Neural progenitor cell (in vitro differentiated cells): ENCODE measurements at regions not wholly inside any gene's neighbourhood (a gene's known extent, or its start where the extent isn't known, plus 50 kb on each side); places are given as distances from the start of the nearest gene placed in this dataset.

ENCODE experiments used
- DNase-seq: peaks from one replicate; pipeline ENCODE4 v3.0.0-alpha.2; 2016; ENCODE audit warnings: low spot score
- H2AFZ ChIP-seq: fragments of 200-600 bp; sonication (generic); replicated peaks from 2 replicates; pipeline ENCODE4 v1.6.1; 2016; ENCODE audit warnings: antibody characterized with exemption
- H3F3A ChIP-seq: fragments of 200-600 bp; sonication (generic); 2 replicates; pipeline ENCODE4 v1.6.1; 2016; ENCODE audit warnings: antibody characterized with exemption, low read depth
- H3K27ac ChIP-seq: fragments of 200-600 bp; sonication (generic); 2 replicates; pipeline ENCODE4 v1.5.1; 2016; ENCODE audit warnings: mild to moderate bottlenecking
- H3K27me3 ChIP-seq: fragments of 200-600 bp; sonication (generic); 2 replicates; pipeline ENCODE4 v1.6.1; 2016; ENCODE audit warnings: mild to moderate bottlenecking, moderate library complexity
- H3K36me3 ChIP-seq: fragments of 200-600 bp; sonication (generic); 2 replicates; pipeline ENCODE4 v1.5.1; 2016
- H3K4me1 ChIP-seq: fragments of 200-600 bp; sonication (generic); 2 replicates; pipeline ENCODE4 v1.6.1; 2016; ENCODE audit warnings: mixed run types
- H3K4me2 ChIP-seq: fragments of 200-600 bp; sonication (generic); 2 replicates; pipeline ENCODE4 v1.6.1; 2016
- H3K4me3 ChIP-seq: fragments of 200-600 bp; sonication (generic); 2 replicates; pipeline ENCODE4 v1.5.1; 2016
- H3K79me2 ChIP-seq: fragments of 200-600 bp; sonication (generic); 2 replicates; pipeline ENCODE4 v1.6.1; 2016; ENCODE audit warnings: low read depth
- H3K9ac ChIP-seq: fragments of 200-600 bp; sonication (generic); 2 replicates; pipeline ENCODE4 v1.6.1; 2016
- H3K9me3 ChIP-seq: fragments of 200-600 bp; sonication (generic); 2 replicates; pipeline ENCODE4 v1.5.1; 2016; ENCODE audit warnings: low read depth
- H4K20me1 ChIP-seq: fragments of 200-600 bp; sonication (generic); 2 replicates; pipeline ENCODE4 v1.6.1; 2016; ENCODE audit warnings: low read depth
- H3K27ac Mint-ChIP-seq: 3 replicates; pipeline ENCODE4 v1.8.0; 2021; ENCODE audit warnings: mixed read lengths
- H3K27me3 Mint-ChIP-seq: 2 replicates; pipeline ENCODE4 v1.8.0; 2022; ENCODE audit warnings: low read depth, mild to moderate bottlenecking, inconsistent platforms, moderate library complexity, mixed read lengths; ENCODE audit not compliant: insufficient read depth
- H3K36me3 Mint-ChIP-seq: 3 replicates; pipeline ENCODE4 v1.8.0; 2021; ENCODE audit warnings: mixed read lengths
- H3K4me1 Mint-ChIP-seq: 3 replicates; pipeline ENCODE4 v1.8.0; 2021; ENCODE audit warnings: mixed read lengths
- H3K4me3 Mint-ChIP-seq: 3 replicates; pipeline ENCODE4 v1.8.0; 2021; ENCODE audit warnings: mild to moderate bottlenecking, moderate library complexity, mixed read lengths
- H3K9me3 Mint-ChIP-seq: 3 replicates; pipeline ENCODE4 v1.8.0; 2020; ENCODE audit warnings: mixed read lengths
- CTCF ChIP-seq: fragments of 200-600 bp; sonication (generic); IDR thresholded peaks from 2 replicates; pipeline ENCODE4 v1.5.1; 2017; ENCODE audit warnings: antibody characterized with exemption, mild to moderate bottlenecking
- EZH2 ChIP-seq: fragments of 200-600 bp; sonication (generic); IDR thresholded peaks from 2 replicates; pipeline ENCODE4 v1.6.1; 2017; ENCODE audit warnings: antibody characterized with exemption, mild to moderate bottlenecking, moderate library complexity
- EZH2phosphoT487 ChIP-seq: fragments of 200-600 bp; sonication (generic); IDR thresholded peaks from 2 replicates; pipeline ENCODE4 v1.6.1; 2017; ENCODE audit warnings: antibody characterized with exemption

GRCh38 chr3:34106879-34107278 is 308.4 kb downstream of the PDCD6IP start:
- no peak for TF ChIP-seq EZH2
- TF ChIP-seq CTCF = peak; percentile 74
- Histone ChIP-seq H3F3A (no peaks in the 10 kb centered on the region), H3K4me3 (no peak overlapping the region), H3K36me3 (no peaks in the 10 kb centered on the region), H3K27me3 (no peaks in the 10 kb centered on the region), H3K9ac (no peak overlapping the region), H3K4me2 (no peak overlapping the region), H4K20me1 (no peaks in the 10 kb centered on the region), H3K9me3 (no peaks in the 10 kb centered on the region), H3K4me1 (no peaks in the 10 kb centered on the region), H3K79me2 (no peaks in the 10 kb centered on the region), H2AFZ (no peak overlapping the region), H3K27ac (no peak overlapping the region)
- H3K4me3 Mint-ChIP-seq = no peak overlapping the region
- H3K9me3 Mint-ChIP-seq = no peaks in the 10 kb centered on the region
- H3K4me1 Mint-ChIP-seq = no peaks in the 10 kb centered on the region
- H3K27ac Mint-ChIP-seq = no peak overlapping the region
- DNase-seq = peak; percentile 70
- H3K36me3 Mint-ChIP-seq = no peaks in the 10 kb centered on the region
- no peaks in the 10 kb centered on the region for H3K27me3 Mint-ChIP-seq

- TF ChIP-seq EZH2phosphoT487 (no peak), CTCF (no peak), EZH2 (no peak)
- DNase-seq = no peak
- H3K4me1 ChIP-seq = no peaks in the 10 kb centered on the region
- Mint-ChIP-seq H3K36me3 (no peaks in the 10 kb centered on the region), H3K27me3 (no peaks in the 10 kb centered on the region), H3K9me3 (no peaks in the 10 kb centered on the region), H3K4me1 (no peaks in the 10 kb centered on the region), H3K27ac (no peak overlapping the region), H3K4me3 (no peak overlapping the region)
- H3K27ac ChIP-seq = no peak overlapping the region
- no peaks in the 10 kb centered on the region for H3K79me2 ChIP-seq
- H3K9ac ChIP-seq = no peak overlapping the region
- no peaks in the 10 kb centered on the region for H3K9me3 ChIP-seq
- H3F3A ChIP-seq = no peaks in the 10 kb centered on the region
- H3K4me3 ChIP-seq = no peak overlapping the region
- H3K36me3 ChIP-seq = no peaks in the 10 kb centered on the region
- H3K27me3 ChIP-seq = no peaks in the 10 kb centered on the region
- H4K20me1 ChIP-seq = no peaks in the 10 kb centered on the region
- no peak overlapping the region for H2AFZ ChIP-seq
- H3K4me2 ChIP-seq = no peak overlapping the region
Measured at GRCh38 chr3:34107669-34108068, 309.2 kb downstream of the PDCD6IP start.

GRCh38 chr3:34109021-34109420 is 310.6 kb downstream of the PDCD6IP start:
- no peaks in the 10 kb centered on the region for H3K9me3 ChIP-seq
- H3K27ac ChIP-seq = no peak overlapping the region
- no peak overlapping the region for H3K4me2 ChIP-seq
- no peak for DNase-seq
- no peaks in the 10 kb centered on the region for H3K27me3 ChIP-seq
- no peaks in the 10 kb centered on the region for H4K20me1 ChIP-seq
- H3K9ac ChIP-seq = no peak overlapping the region
- TF ChIP-seq EZH2phosphoT487 (no peak), EZH2 (no peak), CTCF (no peak)
- H2AFZ ChIP-seq = no peak overlapping the region
- no peaks in the 10 kb centered on the region for H3K79me2 ChIP-seq
- Mint-ChIP-seq H3K4me1 (no peaks in the 10 kb centered on the region), H3K36me3 (no peaks in the 10 kb centered on the region), H3K27ac (no peak overlapping the region), H3K9me3 (no peaks in the 10 kb centered on the region), H3K27me3 (no peaks in the 10 kb centered on the region), H3K4me3 (no peak overlapping the region)
- no peaks in the 10 kb centered on the region for H3K36me3 ChIP-seq
- no peaks in the 10 kb centered on the region for H3K4me1 ChIP-seq
- no peak overlapping the region for H3K4me3 ChIP-seq
- H3F3A ChIP-seq = no peaks in the 10 kb centered on the region

- TF ChIP-seq EZH2 (no peak), CTCF (no peak), EZH2phosphoT487 (no peak)
- Histone ChIP-seq H3F3A (no peaks in the 10 kb centered on the region), H3K27ac (no peak overlapping the region), H3K36me3 (no peaks in the 10 kb centered on the region), H3K27me3 (no peaks in the 10 kb centered on the region), H3K9ac (no peak overlapping the region), H4K20me1 (no peaks in the 10 kb centered on the region), H3K4me1 (no peaks in the 10 kb centered on the region), H3K9me3 (no peaks in the 10 kb centered on the region), H3K79me2 (no peaks in the 10 kb centered on the region), H3K4me2 (no peak overlapping the region), H3K4me3 (no peak overlapping the region), H2AFZ (no peak overlapping the region)
- Mint-ChIP-seq H3K36me3 (no peaks in the 10 kb centered on the region), H3K27me3 (no peaks in the 10 kb centered on the region), H3K4me3 (no peak overlapping the region), H3K27ac (no peak overlapping the region), H3K9me3 (no peaks in the 10 kb centered on the region), H3K4me1 (no peaks in the 10 kb centered on the region)
- no peak for DNase-seq
Measured at GRCh38 chr3:34109846-34110245, 311.4 kb downstream of the PDCD6IP start.
